HL-60 (cell line): ENCODE measurements at regions not wholly inside any gene's neighbourhood (a gene's known extent, or its start where the extent isn't known, plus 50 kb on each side); places are given as distances from the start of the nearest gene placed in this dataset.

ENCODE experiments used
- CTCF ChIP-seq: IDR thresholded peaks from one replicate; pipeline ENCODE4 v1.5.1; 2011; ENCODE audit warnings: low read length, control low read depth, inconsistent platforms; ENCODE audit not compliant: insufficient read depth
- GABPA ChIP-seq: IDR thresholded peaks from 2 replicates; pipeline ENCODE4 v1.6.1; 2012; ENCODE audit warnings: low read depth
- POLR2AphosphoS5 ChIP-seq: IDR thresholded peaks from 2 replicates; pipeline ENCODE4 v1.6.1; 2012; ENCODE audit warnings: low read depth
- REST ChIP-seq: IDR thresholded peaks from 2 replicates; pipeline ENCODE4 v1.6.1; 2012; ENCODE audit warnings: low read depth; ENCODE audit not compliant: insufficient replicate concordance
- SPI1 ChIP-seq: IDR thresholded peaks from 2 replicates; pipeline ENCODE4 v1.6.1; 2012; ENCODE audit warnings: low read depth, mild to moderate bottlenecking, borderline replicate concordance

DNA sequence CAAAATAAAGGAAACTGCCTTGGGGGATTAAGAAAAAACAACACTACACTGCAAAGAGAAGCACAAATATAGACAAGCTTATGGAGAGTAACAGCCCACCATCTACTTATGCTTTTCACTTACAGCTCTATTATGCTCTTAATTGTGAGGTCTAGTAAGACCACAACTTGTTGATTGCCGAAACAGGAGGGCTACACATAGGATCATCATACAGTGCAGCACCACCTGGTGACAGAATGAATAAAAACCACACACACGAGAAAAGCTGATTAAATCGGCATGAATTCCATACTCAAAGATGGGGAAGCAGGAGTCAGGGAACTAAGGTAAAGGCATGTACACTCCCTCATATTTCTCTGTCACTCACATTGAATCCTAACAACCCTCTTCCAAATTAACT is 259.2 kb downstream of the IKZF2 start:
- TF ChIP-seq CTCF (no peak), REST (no peak), POLR2AphosphoS5 (no peak), SPI1 (no peak), GABPA (no peak)
